ENCODE measurements at regions not wholly inside any gene's neighbourhood (a gene's known extent, or its start where the extent isn't known, plus 50 kb on each side); places are given as distances from the start of the nearest gene placed in this dataset.

DNA sequence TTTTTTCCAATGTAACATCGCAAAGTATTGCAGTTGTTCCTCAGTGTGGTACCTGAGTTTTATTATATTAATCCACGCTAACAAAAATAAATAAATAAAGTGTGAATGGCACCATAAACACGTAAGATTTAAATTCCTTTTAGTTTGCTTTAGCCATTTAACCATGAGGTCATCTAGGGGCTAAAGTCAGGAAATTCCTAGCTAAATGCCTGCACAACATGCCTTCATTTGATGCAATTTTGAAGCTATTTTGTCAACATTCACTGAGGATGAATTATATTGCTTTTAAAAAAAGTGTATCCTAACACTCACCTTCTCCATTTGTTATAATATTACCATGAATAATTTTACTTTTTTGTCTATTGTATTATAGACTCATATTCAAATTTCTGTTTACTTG, 714.4 kb downstream of the GATA3 start:
- TF ChIP-seq, protein P1, sequence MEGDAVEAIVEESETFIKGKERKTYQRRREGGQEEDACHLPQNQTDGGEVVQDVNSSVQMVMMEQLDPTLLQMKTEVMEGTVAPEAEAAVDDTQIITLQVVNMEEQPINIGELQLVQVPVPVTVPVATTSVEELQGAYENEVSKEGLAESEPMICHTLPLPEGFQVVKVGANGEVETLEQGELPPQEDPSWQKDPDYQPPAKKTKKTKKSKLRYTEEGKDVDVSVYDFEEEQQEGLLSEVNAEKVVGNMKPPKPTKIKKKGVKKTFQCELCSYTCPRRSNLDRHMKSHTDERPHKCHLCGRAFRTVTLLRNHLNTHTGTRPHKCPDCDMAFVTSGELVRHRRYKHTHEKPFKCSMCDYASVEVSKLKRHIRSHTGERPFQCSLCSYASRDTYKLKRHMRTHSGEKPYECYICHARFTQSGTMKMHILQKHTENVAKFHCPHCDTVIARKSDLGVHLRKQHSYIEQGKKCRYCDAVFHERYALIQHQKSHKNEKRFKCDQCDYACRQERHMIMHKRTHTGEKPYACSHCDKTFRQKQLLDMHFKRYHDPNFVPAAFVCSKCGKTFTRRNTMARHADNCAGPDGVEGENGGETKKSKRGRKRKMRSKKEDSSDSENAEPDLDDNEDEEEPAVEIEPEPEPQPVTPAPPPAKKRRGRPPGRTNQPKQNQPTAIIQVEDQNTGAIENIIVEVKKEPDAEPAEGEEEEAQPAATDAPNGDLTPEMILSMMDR (IDR thresholded peaks at IDR 0.05; ENCODE audit: extremely low read depth in 1 of 2, insufficient read depth in 1 of 2, low read depth in 1 of 2, low read length in 2 of 2): no peak
- TF ChIP-seq POLR2A (IDR thresholded peaks at IDR 0.05; ENCODE audit: low read depth, low read length): no peak
- TF ChIP-seq, protein P2, sequence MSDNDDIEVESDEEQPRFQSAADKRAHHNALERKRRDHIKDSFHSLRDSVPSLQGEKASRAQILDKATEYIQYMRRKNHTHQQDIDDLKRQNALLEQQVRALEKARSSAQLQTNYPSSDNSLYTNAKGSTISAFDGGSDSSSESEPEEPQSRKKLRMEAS (IDR thresholded peaks at IDR 0.05; ENCODE audit: insufficient read depth, insufficient read length): no peak
- TF ChIP-seq POLR2AphosphoS5 (IDR thresholded peaks at IDR 0.05; ENCODE audit: insufficient read depth, low read depth, low read length): no peak
- TF ChIP-seq EZH2 (IDR thresholded peaks at IDR 0.05; ENCODE audit: borderline replicate concordance, low read depth, low read length, severe bottlenecking): no peak

Measured in endothelial cell of umbilical vein (primary cell).